Neutrophil (primary cell): ENCODE measurements at regions not wholly inside any gene's neighbourhood (a gene's known extent, or its start where the extent isn't known, plus 50 kb on each side); places are given as distances from the start of the nearest gene placed in this dataset.

Experiments used
- H3K27ac ChIP-seq: fragments of 200-600 bp; sonication (generic); 2 replicates; pipeline ENCODE4 v1.5.1; 2016; ENCODE audit warnings: mild to moderate bottlenecking, moderate library complexity
- H3K27me3 ChIP-seq: fragments of 200-600 bp; sonication (generic); 2 replicates; pipeline ENCODE4 v1.6.0; 2016; ENCODE audit warnings: mild to moderate bottlenecking
- H3K36me3 ChIP-seq: fragments of 200-600 bp; sonication (generic); 2 replicates; pipeline ENCODE4 v1.5.1; 2017
- H3K4me1 ChIP-seq, 2 experiments: fragments of 200-600 bp in 1 of 2; sonication (generic) in 1 of 2; 1 replicate in 1 of 2; 2 replicates in 1 of 2; pipeline versions ENCODE4 v1.5.1 to v1.6.1; 2013 to 2016; ENCODE audit warnings: low read depth in 1 of 2, low read length in 1 of 2, mild to moderate bottlenecking in 1 of 2, moderate library complexity in 1 of 2; ENCODE audit not compliant: control insufficient read depth in 1 of 2, insufficient read depth in 1 of 2
- H3K4me3 ChIP-seq, 2 experiments: fragments of 200-600 bp in 1 of 2; sonication (generic) in 1 of 2; 1 replicate in 1 of 2; 2 replicates in 1 of 2; pipeline ENCODE4 v1.5.1; 2013 to 2016; ENCODE audit warnings: low read depth in 1 of 2, low read length in 1 of 2, mild to moderate bottlenecking in 1 of 2, moderate library complexity in 1 of 2
- H3K9me3 ChIP-seq: fragments of 200-600 bp; sonication (generic); 2 replicates; pipeline ENCODE4 v1.5.1; 2016
- CTCF ChIP-seq: fragments of 200-600 bp; sonication (generic); IDR thresholded peaks from 2 replicates; pipeline ENCODE4 v1.5.1; 2016; ENCODE audit warnings: antibody characterized with exemption

DNA sequence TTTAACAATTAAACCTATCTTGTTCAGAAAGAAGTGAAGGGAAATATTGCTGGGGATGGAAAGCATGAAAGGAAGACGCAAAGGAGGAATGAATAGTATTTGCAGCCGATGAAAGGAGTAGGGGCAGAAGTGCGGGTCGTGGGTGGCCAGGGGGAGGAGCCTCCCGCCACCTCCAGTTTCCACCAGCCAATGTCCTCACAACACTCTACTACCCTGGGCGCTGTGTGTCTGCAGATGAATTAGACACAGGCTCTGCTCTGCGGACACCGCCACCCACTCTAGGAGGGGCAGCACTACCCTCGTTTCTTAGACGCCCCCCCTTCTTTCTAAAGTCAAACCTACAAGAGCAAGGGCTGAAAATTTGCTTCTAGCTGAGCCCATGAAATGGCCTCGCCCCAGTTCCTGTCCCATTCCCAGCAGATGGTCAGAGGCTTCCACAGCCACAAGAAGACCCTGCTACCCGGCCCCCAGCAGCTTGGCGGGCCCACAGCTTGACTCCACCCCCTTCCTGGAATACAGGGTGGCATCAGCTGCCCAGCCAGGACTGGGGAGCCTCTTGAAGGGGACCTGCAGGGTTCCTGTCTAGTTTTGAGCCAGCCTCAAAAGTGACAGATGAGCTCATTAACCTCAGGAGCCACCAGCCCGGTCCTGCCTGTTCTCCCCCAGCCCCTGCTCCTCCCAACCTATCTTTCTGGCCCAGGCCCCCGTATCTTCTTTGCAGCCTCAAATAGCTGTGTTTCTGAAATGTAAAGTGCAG, 268.1 kb downstream of the BUD13 start:
- Histone ChIP-seq H3K36me3 (no peaks in the 10 kb centered on the region), H3K27ac (no peak overlapping the region), H3K27me3 (peaks cover 76% of the 10 kb centered on the region), H3K4me3 (no peak overlapping the region), H3K4me1 (no peaks in the 10 kb centered on the region), H3K9me3 (no peaks in the 10 kb centered on the region)
- no peak for TF ChIP-seq CTCF

DNA sequence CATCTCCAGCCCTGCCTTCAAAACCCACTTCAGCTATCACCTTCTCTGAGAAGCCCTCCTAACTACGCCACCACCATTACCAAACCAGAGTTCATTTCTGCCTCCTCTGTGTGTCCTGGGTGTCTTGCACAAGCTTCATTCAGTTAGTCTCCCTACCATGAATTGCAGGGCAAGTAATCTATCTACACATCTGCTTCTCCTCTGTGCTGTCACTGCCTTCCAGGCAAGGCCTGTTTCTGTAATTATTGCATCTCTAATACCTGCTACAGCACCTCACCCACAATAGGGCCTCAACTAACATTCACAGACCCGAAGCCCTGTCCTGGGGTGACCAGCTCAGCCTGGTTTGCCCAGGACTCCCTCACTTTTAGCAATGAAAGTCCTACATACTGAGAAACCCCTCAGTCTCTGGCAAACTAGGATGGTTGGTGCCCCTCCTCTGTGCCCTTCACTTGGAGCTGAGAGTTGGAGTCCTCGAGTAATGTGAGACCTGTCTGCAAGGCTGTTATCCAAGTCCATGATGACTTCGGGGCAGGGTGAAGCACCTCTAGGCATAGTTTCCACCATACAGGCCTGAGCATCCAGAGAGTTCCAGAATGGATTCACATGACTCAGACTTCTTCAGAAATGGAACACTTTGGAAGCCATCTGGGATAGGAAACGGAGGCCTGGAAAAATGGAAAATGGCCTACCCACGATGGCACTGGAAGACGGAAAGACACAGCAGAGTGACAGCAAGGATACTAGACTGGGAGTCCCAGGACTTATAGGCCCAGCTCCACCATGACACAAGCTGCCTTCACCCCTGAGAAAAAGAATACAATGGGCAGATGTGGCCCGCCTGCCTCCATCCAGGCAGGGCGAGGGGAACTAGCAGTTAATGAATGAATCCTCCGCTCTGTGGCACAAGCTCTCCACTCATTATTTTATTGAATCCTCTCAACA, 269.3 kb downstream of the BUD13 start:
- no peak for TF ChIP-seq CTCF
- Histone ChIP-seq H3K27ac (no peak overlapping the region), H3K36me3 (no peaks in the 10 kb centered on the region), H3K4me3 (no peak overlapping the region), H3K27me3 (peaks cover 81% of the 10 kb centered on the region), H3K4me1 (no peaks in the 10 kb centered on the region), H3K9me3 (no peaks in the 10 kb centered on the region)

- no peaks in the 10 kb centered on the region for H3K9me3 ChIP-seq
- H3K4me3 ChIP-seq = no peak overlapping the region
- no peaks in the 10 kb centered on the region for H3K4me1 ChIP-seq
- H3K27ac ChIP-seq = no peak overlapping the region
- H3K27me3 ChIP-seq = peaks cover 85% of the 10 kb centered on the region
- no peaks in the 10 kb centered on the region for H3K36me3 ChIP-seq
- no peak for TF ChIP-seq CTCF
Observed at GRCh38 chr11:116502641-116503061, 270.1 kb downstream of the BUD13 start.

DNA sequence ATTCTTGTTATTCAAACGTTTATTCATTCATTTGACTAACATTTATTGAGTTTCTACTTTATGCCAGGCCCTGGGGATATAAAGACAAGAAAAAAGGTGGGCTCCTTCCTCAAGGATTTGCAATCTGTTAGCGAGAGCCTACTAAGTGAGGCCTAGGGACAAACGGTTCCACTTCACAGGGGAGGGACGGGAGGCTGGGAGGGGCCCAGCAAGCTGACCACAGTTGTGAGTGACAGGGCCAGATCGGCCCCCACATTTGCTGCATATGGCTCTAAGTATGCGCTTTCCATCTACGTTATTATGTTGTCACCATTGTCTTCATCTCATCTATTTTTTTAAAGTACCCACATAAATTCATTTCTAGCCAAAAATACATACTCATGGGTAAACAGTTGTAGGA, 271.1 kb downstream of the BUD13 start:
- no peak for TF ChIP-seq CTCF
- H3K27ac ChIP-seq = no peak overlapping the region
- H3K4me1 ChIP-seq = no peaks in the 10 kb centered on the region
- H3K27me3 ChIP-seq = peaks cover 81% of the 10 kb centered on the region
- H3K9me3 ChIP-seq = no peaks in the 10 kb centered on the region
- no peak overlapping the region for H3K4me3 ChIP-seq
- no peaks in the 10 kb centered on the region for H3K36me3 ChIP-seq

DNA sequence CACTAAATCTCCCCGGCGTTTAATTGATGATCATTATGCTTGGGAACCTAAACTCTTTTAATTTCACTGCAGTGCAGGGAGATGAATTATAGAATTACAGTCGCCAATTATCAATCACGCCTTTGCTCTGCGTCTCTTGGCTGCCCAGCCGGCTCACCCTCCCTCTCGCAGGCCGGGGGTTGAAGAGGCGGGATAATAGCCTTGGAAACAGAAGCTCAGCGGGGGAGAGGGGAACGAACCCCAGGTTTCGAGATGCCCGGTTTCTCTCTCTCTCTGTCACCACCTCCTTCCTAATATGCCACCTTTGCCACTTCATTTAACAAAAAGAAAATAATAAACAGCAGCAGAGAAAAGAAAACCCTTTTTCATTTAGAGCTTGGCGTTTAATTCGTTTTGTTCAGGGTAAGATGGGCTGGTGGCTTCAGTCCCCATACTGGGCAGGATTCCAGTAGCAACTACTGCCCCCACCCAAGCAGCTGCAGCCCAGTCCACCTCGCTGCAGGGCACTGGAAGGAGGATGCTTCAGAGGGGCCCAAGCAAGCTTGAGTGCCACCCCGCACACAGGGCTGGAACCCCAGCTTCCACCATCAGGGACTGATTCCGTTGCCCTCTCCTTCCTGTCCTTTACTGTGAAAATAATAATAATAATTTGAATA, 271.7 kb downstream of the BUD13 start:
- H3K9me3 ChIP-seq = no peaks in the 10 kb centered on the region
- H3K27me3 ChIP-seq = peaks cover 77% of the 10 kb centered on the region
- no peaks in the 10 kb centered on the region for H3K36me3 ChIP-seq
- no peak overlapping the region for H3K4me3 ChIP-seq
- TF ChIP-seq CTCF = no peak
- no peak overlapping the region for H3K27ac ChIP-seq
- H3K4me1 ChIP-seq = no peaks in the 10 kb centered on the region
